HL-60 (cell line): ENCODE measurements at regions not wholly inside any gene's neighbourhood (a gene's known extent, or its start where the extent isn't known, plus 50 kb on each side); places are given as distances from the start of the nearest gene placed in this dataset.

ENCODE experiments used
- DNase-seq, 2 experiments: peaks; one replicate each; pipeline ENCODE4 v3.0.0-alpha.2; 2010 to 2020; ENCODE audit warnings: low read depth in 1 of 2, low spot score in 1 of 2
- H3K27ac ChIP-seq: fragments of 250-450 bp; sonication (Bioruptor Pico); replicated peaks from 2 replicates; pipeline ENCODE4 v1.5.1; 2020; ENCODE audit warnings: mild to moderate bottlenecking, moderate library complexity
- H3K27me3 ChIP-seq: fragments of 250-450 bp; sonication (Bioruptor Pico); 2 replicates; pipeline ENCODE4 v1.5.1; 2021; ENCODE audit warnings: mild to moderate bottlenecking, moderate library complexity; ENCODE audit not compliant: insufficient read depth, poor library complexity, severe bottlenecking
- H3K4me3 ChIP-seq: replicated peaks from 2 replicates; pipeline ENCODE4 v1.5.1; 2011; ENCODE audit warnings: mild to moderate bottlenecking, control low read depth, low read length; ENCODE audit not compliant: insufficient read depth
- CTCF ChIP-seq: IDR thresholded peaks from one replicate; pipeline ENCODE4 v1.5.1; 2011; ENCODE audit warnings: low read length, control low read depth, inconsistent platforms; ENCODE audit not compliant: insufficient read depth
- GABPA ChIP-seq: IDR thresholded peaks from 2 replicates; pipeline ENCODE4 v1.6.1; 2012; ENCODE audit warnings: low read depth
- POLR2AphosphoS5 ChIP-seq: IDR thresholded peaks from 2 replicates; pipeline ENCODE4 v1.6.1; 2012; ENCODE audit warnings: low read depth
- REST ChIP-seq: IDR thresholded peaks from 2 replicates; pipeline ENCODE4 v1.6.1; 2012; ENCODE audit warnings: low read depth; ENCODE audit not compliant: insufficient replicate concordance
- SPI1 ChIP-seq: IDR thresholded peaks from 2 replicates; pipeline ENCODE4 v1.6.1; 2012; ENCODE audit warnings: low read depth, mild to moderate bottlenecking, borderline replicate concordance

GRCh38 chr5:147063943-147064342 lies 170.9 kb upstream of the STK32A start:
- TF ChIP-seq CTCF (no peak), POLR2AphosphoS5 (no peak), GABPA (no peak), SPI1 (no peak), REST (no peak)
- H3K27me3 ChIP-seq, result no peaks in the 10 kb centered on the region
- no peak overlapping the region for H3K27ac ChIP-seq
- no peak overlapping the region for H3K4me3 ChIP-seq
- no peak for DNase-seq

GRCh38 chr5:147065071-147065470 lies 169.8 kb upstream of the STK32A start:
- no peak overlapping the region for H3K4me3 ChIP-seq
- DNase-seq, result no peak
- no peak overlapping the region for H3K27ac ChIP-seq
- no peaks in the 10 kb centered on the region for H3K27me3 ChIP-seq
- TF ChIP-seq REST (no peak), GABPA (no peak), CTCF (no peak), SPI1 (no peak), POLR2AphosphoS5 (no peak)

GRCh38 chr5:147068998-147069397 lies 165.8 kb upstream of the STK32A start:
- TF ChIP-seq SPI1 (no peak), GABPA (no peak), REST (no peak), CTCF (no peak), POLR2AphosphoS5 (no peak)
- no peak overlapping the region for H3K27ac ChIP-seq

More at GRCh38 chr5:147068998-147069397, 165.8 kb upstream of the STK32A start:
- Histone ChIP-seq H3K4me3 (no peak overlapping the region), H3K27me3 (no peaks in the 10 kb centered on the region)
- DNase-seq, result no peak
